Head of caudate nucleus (tissue), 42 donors: ENCODE measurements at regions not wholly inside any gene's neighbourhood (a gene's known extent, or its start where the extent isn't known, plus 50 kb on each side); places are given as distances from the start of the nearest gene placed in this dataset.
"Not testable (repeated sequence)": the region's sequence is repeated elsewhere in the genome, so short reads cannot be mapped to it uniquely, and the experiment has no call there.

Experiments
- DNase-seq, 42 donors: peaks; one replicate each; pipeline versions ENCODE4 v3.0.0 to v3.0.0-alpha.2; 2020 to 2021; ENCODE audit warnings: mixed read lengths in 7 of 42
- intact Hi-C: fragments of 100-400 bp; cut with DNase I; formaldehyde crosslinking; loops from one replicate; pipeline ENCODE4 v1.15.0; 2022

DNA sequence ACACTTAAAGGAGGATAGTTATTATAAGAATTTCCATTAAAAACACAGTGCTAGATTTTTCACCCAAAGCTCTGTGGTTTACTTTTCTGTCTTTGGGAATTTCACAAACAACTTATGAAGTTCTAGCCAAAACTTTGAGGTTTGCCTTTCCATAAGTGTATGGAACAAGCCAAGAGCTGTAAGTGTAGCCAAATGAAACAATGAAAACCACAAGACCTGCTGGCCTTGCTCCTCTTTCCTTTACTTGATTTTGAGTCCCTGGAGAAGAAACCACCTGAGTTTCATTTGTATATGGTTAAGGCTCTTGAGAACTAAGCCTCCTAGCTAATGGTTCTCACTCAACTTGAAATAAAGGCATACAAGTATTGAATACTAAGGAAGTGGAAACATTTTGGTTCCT is 365.3 kb upstream of the EPHA3 start:
- intact Hi-C loops, result no loop called here
- DNase-seq, result no peak

GRCh38 chr3:88742674-88743507 is 364.5 kb upstream of the EPHA3 start:
- intact Hi-C loops, result no loop called here

GRCh38 chr3:88744896-88745295 is 362.5 kb upstream of the EPHA3 start:
- intact Hi-C loops, result no loop called here
- no peak for DNase-seq

More at GRCh38 chr3:88742674-88743507, 364.5 kb upstream of the EPHA3 start:
- no peak for DNase-seq

DNA sequence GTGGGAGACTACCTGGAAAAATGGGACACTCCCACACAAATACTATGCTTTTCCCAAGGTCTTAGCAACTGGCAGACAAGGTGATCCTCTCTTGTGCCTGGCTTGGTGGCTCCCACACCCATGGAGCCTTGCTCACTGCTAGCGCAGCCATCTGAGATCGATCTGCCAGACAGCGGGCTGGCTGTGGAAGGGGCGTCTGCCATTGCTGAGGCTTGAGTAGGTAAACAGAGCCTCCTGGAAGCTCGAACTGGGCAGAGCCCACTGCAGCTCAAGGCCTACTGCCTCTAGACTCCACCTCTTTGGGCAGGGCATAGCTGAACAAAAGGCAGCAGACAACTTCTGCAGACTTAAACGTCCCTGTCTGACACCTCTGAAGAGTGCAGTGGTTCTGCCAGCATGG is 360.3 kb upstream of the EPHA3 start:
- intact Hi-C loops, DNase-seq: not testable (repeated sequence)

- intact Hi-C loops, result no loop called here
- DNase-seq, result no peak
Measured at GRCh38 chr3:88758676-88759075, 348.7 kb upstream of the EPHA3 start.

DNA sequence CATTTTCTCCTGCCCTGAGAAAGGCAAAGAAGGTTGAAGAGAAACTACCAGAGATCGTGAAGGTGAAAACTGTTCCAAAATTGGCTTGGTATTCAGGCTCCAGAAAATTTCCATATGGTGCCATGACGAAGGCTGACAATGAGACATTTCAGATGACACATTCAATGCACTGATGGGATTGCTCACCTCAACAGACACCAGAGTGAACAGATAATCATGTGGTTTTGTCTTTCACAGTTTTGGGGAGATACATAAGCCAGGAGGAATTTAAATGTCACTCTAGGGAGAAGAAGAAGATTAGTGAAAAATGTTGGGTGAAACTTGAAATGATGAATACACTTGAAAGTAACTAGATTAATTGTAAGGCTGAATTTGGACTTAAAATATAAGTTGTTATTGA is 339.7 kb upstream of the EPHA3 start:
- intact Hi-C loops, result no loop called here
- DNase-seq, result no peak

GRCh38 chr3:88773766-88774165 is 333.7 kb upstream of the EPHA3 start:
- DNase-seq, result no peak
- intact Hi-C loops, result no loop called here

DNA sequence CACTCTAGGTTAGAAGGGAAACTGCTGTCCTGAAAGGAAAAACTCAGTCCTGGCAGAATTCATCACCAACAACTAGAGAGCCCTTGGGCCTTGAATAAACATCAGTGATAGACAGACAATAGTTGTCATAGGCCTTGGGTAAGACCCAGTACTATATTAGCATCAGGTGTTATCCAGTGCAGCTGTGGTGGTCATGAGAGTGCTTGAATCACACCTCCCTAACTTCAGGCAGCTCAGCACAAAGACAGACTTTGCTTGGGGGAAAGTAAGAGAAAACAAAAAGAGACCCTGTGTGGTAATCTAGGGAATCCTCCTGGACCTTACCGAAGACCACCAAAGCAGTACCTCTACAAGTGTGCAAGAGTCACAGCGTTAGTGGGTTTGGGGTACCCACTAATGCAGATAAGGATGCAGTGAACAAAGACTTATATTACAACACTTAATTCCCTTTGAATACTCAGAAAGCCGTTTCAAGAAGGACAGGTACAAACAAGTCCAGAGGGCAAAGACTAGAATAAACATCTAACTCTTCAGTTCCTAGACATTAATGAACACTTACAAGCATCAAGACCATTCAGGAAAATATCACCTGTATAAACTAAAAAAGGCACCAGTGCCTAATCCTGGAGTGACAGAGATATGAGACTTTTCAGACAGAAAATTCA is 332.3 kb upstream of the EPHA3 start:
- no peak for DNase-seq
- intact Hi-C loops, result no loop called here

- DNase-seq, result no peak
- intact Hi-C loops, result no loop called here
Measured at GRCh38 chr3:88779482-88779881, 327.9 kb upstream of the EPHA3 start.

- intact Hi-C loops, result no loop called here
- DNase-seq, result no peak
Measured at GRCh38 chr3:88784925-88785324, 322.5 kb upstream of the EPHA3 start.

DNA sequence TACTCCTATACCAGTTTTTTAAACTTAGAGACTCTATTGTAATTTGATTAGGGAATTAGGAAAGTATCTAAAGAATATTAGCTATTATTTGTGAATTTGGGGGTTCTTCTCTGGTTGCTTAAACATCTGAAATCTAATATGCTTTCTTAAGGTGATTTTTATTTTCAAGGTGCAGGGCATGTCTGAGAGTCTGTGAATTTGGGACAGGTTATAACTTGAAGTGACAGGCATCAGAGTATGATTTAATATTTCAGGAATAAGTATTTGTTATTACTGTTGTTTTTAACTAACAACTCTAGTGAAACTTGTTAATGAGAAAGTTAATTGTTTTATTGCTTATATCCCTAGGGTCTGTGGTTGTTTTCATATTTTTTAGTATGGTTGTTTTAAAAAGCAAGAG is 321.6 kb upstream of the EPHA3 start:
- DNase-seq, result no peak
- intact Hi-C loops, result no loop called here

- intact Hi-C loops, result no loop called here
- DNase-seq, result no peak
Measured at GRCh38 chr3:88795503-88795902, 311.9 kb upstream of the EPHA3 start.

GRCh38 chr3:88807491-88808105 is 299.8 kb upstream of the EPHA3 start:
- intact Hi-C loops, result no loop called here
- no peak for DNase-seq

DNA sequence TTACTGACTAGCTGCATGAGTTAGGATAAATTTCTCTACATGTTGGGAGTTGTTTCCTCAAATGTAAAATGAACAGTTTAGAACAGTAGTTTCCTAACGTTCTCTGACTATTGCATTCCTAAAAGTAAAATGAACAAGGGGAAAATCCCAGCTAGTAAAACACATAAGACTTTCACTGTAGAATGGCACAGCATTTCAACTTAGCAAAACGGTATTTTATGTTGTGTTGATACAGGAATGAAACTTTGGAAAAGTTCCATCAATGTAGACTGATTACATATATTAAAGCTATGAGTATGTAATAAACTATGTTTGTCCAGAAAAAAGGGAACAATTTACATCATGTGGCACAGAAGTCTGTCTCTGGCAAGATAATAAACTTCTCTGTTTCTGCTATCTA is 297.4 kb upstream of the EPHA3 start:
- DNase-seq, result no peak
- intact Hi-C loops, result no loop called here

DNA sequence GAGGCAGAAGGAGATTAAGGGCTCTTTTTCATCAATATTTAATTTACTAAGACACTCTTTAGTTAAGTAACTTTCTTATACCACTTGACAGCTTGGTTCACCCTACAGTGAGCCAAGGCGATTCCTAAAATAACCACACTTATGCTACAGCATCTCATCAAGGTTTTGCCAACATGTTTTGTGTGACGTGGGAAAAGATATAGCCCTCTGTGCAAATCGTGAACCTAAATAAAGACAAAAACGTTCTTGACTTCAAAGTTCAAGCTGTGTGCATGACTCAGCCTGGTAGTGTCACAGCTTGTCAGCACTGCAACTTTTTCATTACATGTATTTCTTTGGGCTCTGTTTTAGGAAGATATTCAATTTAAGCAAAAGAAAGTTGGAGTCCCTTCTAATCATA is 297.0 kb upstream of the EPHA3 start:
- intact Hi-C loops, result no loop called here
- DNase-seq, result peak in 7 of 42 donors; percentile 6 to 32 (median 15)

DNA sequence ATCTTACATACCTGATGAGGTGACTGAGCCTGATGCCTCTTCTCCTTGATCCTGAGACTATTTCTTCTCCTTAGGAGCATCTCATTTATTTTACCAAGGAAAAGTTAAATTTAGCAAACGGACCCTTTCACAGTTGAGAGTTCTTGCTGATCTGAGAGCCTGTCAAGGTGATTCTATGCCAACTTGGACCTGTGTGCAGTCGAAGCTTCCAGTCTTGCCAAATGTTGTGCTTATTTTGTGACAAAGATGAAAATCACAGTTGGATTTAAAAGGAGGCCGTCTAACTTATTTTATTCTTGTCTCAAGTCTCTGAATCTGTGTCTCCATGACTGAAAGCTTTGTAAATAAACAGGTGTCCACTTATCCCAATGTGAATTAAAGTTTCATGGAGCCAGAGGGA is 296.3 kb upstream of the EPHA3 start:
- no peak for DNase-seq
- intact Hi-C loops, result no loop called here

- no peak for DNase-seq
- intact Hi-C loops, result no loop called here
Measured at GRCh38 chr3:88812576-88812975, 294.8 kb upstream of the EPHA3 start.

- intact Hi-C loops, result no loop called here
- DNase-seq, result no peak
Measured at GRCh38 chr3:88816445-88816844, 291.0 kb upstream of the EPHA3 start.

GRCh38 chr3:88824666-88825564 is 282.5 kb upstream of the EPHA3 start:
- DNase-seq, result no peak
- intact Hi-C loops, result no loop called here
